KMS-11 (cell line): ENCODE measurements at regions not wholly inside any gene's neighbourhood (a gene's known extent, or its start where the extent isn't known, plus 50 kb on each side); places are given as distances from the start of the nearest gene placed in this dataset.

Source experiments
- H2AFZ ChIP-seq: fragments of 200-600 bp; sonication (generic); 2 replicates; pipeline ENCODE4 v1.6.1; 2016; ENCODE audit warnings: antibody characterized with exemption, mixed run types, low read depth
- H3K27ac ChIP-seq: fragments of 200-600 bp; sonication (generic); 2 replicates; pipeline ENCODE4 v1.6.1; 2016; ENCODE audit warnings: mild to moderate bottlenecking, mixed run types
- H3K27me3 ChIP-seq: fragments of 200-600 bp; sonication (generic); 2 replicates; pipeline ENCODE4 v1.6.1; 2017; ENCODE audit warnings: mild to moderate bottlenecking, low read depth, mixed run types, moderate library complexity; ENCODE audit not compliant: insufficient read depth
- H3K36me3 ChIP-seq: fragments of 200-600 bp; sonication (generic); 2 replicates; pipeline ENCODE4 v1.6.1; 2017; ENCODE audit warnings: mild to moderate bottlenecking, mixed run types; ENCODE audit not compliant: insufficient read depth
- H3K4me1 ChIP-seq: fragments of 200-600 bp; sonication (generic); 2 replicates; pipeline ENCODE4 v1.6.1; 2016; ENCODE audit warnings: mild to moderate bottlenecking, low read depth, mixed run types; ENCODE audit not compliant: poor library complexity, severe bottlenecking
- H3K4me2 ChIP-seq: fragments of 200-600 bp; sonication (generic); 2 replicates; pipeline ENCODE4 v1.7.0; 2016; ENCODE audit warnings: mild to moderate bottlenecking, mixed run types
- H3K4me3 ChIP-seq: fragments of 200-600 bp; sonication (generic); IDR thresholded peaks from 2 replicates; pipeline ENCODE4 v1.6.1; 2017; ENCODE audit warnings: low read depth, low read length, mixed read lengths; ENCODE audit not compliant: insufficient read depth
- H3K79me2 ChIP-seq: fragments of 200-600 bp; sonication (generic); 2 replicates; pipeline ENCODE4 v1.6.1; 2016; ENCODE audit warnings: low read depth, mixed run types; ENCODE audit not compliant: insufficient read depth
- H3K9ac ChIP-seq: fragments of 200-600 bp; sonication (generic); 2 replicates; pipeline ENCODE4 v1.6.1; 2016; ENCODE audit warnings: mild to moderate bottlenecking, mixed run types
- H4K20me1 ChIP-seq: fragments of 200-600 bp; sonication (generic); 2 replicates; pipeline ENCODE4 v1.6.1; 2016; ENCODE audit warnings: mild to moderate bottlenecking, mixed run types; ENCODE audit not compliant: insufficient read depth
- TF ChIP-seq, protein P1 (sequence below): fragments of 200-600 bp; sonication (generic); conservative IDR thresholded peaks from 2 replicates; pipeline ENCODE4 v1.6.1; 2017; ENCODE audit warnings: low read depth, mild to moderate bottlenecking, antibody characterized with exemption, low read length, moderate library complexity, mixed read lengths

GRCh38 chr3:68234076-68234780 is 579.8 kb upstream of the SUCLG2 start:
- Histone ChIP-seq H3K27me3 (no peaks in the 10 kb centered on the region), H3K4me2 (no peak overlapping the region), H3K79me2 (no peaks in the 10 kb centered on the region), H3K9ac (no peak overlapping the region), H3K4me3 (no peak overlapping the region), H3K36me3 (no peaks in the 10 kb centered on the region), H4K20me1 (no peaks in the 10 kb centered on the region), H2AFZ (no peak overlapping the region), H3K4me1 (no peaks in the 10 kb centered on the region), H3K27ac (no peak overlapping the region)
- TF ChIP-seq, protein P1, sequence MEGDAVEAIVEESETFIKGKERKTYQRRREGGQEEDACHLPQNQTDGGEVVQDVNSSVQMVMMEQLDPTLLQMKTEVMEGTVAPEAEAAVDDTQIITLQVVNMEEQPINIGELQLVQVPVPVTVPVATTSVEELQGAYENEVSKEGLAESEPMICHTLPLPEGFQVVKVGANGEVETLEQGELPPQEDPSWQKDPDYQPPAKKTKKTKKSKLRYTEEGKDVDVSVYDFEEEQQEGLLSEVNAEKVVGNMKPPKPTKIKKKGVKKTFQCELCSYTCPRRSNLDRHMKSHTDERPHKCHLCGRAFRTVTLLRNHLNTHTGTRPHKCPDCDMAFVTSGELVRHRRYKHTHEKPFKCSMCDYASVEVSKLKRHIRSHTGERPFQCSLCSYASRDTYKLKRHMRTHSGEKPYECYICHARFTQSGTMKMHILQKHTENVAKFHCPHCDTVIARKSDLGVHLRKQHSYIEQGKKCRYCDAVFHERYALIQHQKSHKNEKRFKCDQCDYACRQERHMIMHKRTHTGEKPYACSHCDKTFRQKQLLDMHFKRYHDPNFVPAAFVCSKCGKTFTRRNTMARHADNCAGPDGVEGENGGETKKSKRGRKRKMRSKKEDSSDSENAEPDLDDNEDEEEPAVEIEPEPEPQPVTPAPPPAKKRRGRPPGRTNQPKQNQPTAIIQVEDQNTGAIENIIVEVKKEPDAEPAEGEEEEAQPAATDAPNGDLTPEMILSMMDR: no peak

DNA sequence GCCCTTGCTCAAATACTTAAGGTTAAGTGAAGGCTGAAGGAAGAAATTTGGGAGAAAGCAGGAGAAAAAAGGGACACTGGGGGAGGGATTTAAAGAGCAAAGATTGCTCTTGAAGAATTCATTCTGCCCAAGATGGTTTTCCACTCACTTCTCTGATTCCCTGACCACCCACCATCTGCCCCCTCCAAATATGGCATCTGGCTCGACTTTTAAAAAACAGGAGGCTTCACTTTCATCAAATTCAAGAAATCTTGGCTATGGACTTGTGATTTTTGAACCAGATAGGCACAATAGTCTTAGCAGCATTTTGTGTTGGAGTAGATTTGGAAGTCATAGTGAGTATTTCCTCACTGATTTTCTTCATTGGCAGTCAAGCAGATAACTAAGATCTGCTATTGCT is 574.4 kb upstream of the SUCLG2 start:
- Histone ChIP-seq H2AFZ (no peak overlapping the region), H3K27ac (no peak overlapping the region), H3K4me3 (no peak overlapping the region), H4K20me1 (no peaks in the 10 kb centered on the region), H3K27me3 (no peaks in the 10 kb centered on the region), H3K4me1 (no peaks in the 10 kb centered on the region), H3K36me3 (no peaks in the 10 kb centered on the region), H3K9ac (no peak overlapping the region), H3K79me2 (no peaks in the 10 kb centered on the region), H3K4me2 (no peak overlapping the region)
- TF ChIP-seq, protein P1: no peak

GRCh38 chr3:68220832-68221231 is 566.4 kb upstream of the SUCLG2 start:
- Histone ChIP-seq H3K36me3 (no peaks in the 10 kb centered on the region), H3K9ac (no peak overlapping the region), H2AFZ (no peak overlapping the region), H3K4me1 (no peaks in the 10 kb centered on the region), H3K27ac (no peak overlapping the region), H3K4me2 (no peak overlapping the region), H3K4me3 (no peak overlapping the region), H4K20me1 (no peaks in the 10 kb centered on the region), H3K79me2 (no peaks in the 10 kb centered on the region), H3K27me3 (no peaks in the 10 kb centered on the region)
- TF ChIP-seq, protein P1: no peak

DNA sequence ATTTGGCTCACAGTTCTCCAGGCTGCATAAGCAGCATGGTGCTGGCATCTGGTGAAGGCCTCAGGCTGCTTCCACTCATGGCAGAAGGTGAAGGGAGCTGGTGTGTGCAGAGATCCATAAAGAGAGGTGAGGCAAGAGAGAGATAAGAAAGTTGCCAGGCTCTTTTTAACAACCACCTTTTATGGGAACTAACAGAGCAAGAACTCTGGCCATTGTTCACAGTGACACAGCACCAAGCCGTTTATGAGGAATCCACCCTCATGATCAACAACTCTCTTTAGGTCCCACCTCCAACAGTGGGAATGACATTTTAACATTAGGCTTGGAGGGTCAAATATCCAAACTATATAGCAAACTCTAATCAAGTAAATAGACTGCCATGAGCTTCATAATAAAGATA is 557.2 kb upstream of the SUCLG2 start:
- Histone ChIP-seq H3K36me3 (no peaks in the 10 kb centered on the region), H3K4me1 (no peaks in the 10 kb centered on the region), H2AFZ (no peak overlapping the region), H3K79me2 (no peaks in the 10 kb centered on the region), H3K4me2 (no peak overlapping the region), H4K20me1 (no peaks in the 10 kb centered on the region), H3K4me3 (no peak overlapping the region), H3K27me3 (no peaks in the 10 kb centered on the region), H3K9ac (no peak overlapping the region), H3K27ac (no peak overlapping the region)
- TF ChIP-seq, protein P1: no peak
